Endothelial cell of umbilical vein (primary cell): ENCODE measurements at regions not wholly inside any gene's neighbourhood (a gene's known extent, or its start where the extent isn't known, plus 50 kb on each side); places are given as distances from the start of the nearest gene placed in this dataset.

ENCODE experiments used
- BruUV-seq: library from RNA; stranded (reverse); fragments of 400-500 nt; replicated peaks from 2 replicates; lab custom pipeline; 2021; lab: Mats Ljungman, UMichigan
- CTCF ChIA-PET: fragments of 300-600, 350-600 bp; sonication (Branson Sonifier 250); formaldehyde crosslinking; loops from one replicate; lab custom pipeline; 2021; ENCODE audit warnings: antibody characterized with exemption, inconsistent platforms; lab: Charles Lee
- POLR2A ChIA-PET: fragments of 300-600, 350-600 bp; sonication (Branson Sonifier 250); formaldehyde crosslinking; loops from one replicate; lab custom pipeline; 2021; ENCODE audit warnings: antibody characterized with exemption, inconsistent platforms; lab: Charles Lee
- DNase-seq: peaks from one replicate; pipeline ENCODE4 v3.0.0-alpha.2; 2011; ENCODE audit warnings: low read depth, low spot score
- FAIRE-seq: peaks from 2 replicates; lab custom pipeline; 2011; peaks lifted over from hg19 to GRCh38; lab: Jason Lieb, UNC
- H2AFZ ChIP-seq: 2 replicates; pipeline ENCODE4 v1.6.0; 2012; ENCODE audit warnings: low read depth, low read length, control low read depth, inconsistent platforms
- H3K27ac ChIP-seq: 2 replicates; pipeline ENCODE4 v1.5.1; 2011; ENCODE audit warnings: low read depth, mild to moderate bottlenecking, control low read depth, low read length, moderate library complexity; ENCODE audit not compliant: insufficient read depth
- H3K27me3 ChIP-seq, 2 experiments: 2 replicates each; pipeline versions ENCODE4 v1.6.0 to v1.6.1; 2011; ENCODE audit warnings: low read length in 2 of 2, mixed read lengths in 1 of 2; ENCODE audit not compliant: control insufficient read depth in 2 of 2, insufficient read depth in 2 of 2
- H3K36me3 ChIP-seq, 2 experiments: 2 replicates in 1 of 2; 3 replicates in 1 of 2; pipeline ENCODE4 v1.5.1; 2011; ENCODE audit warnings: low read length in 2 of 2, mild to moderate bottlenecking in 1 of 2, moderate library complexity in 1 of 2; ENCODE audit not compliant: control insufficient read depth in 2 of 2, insufficient read depth in 2 of 2; ENCODE audit errors: extremely low read depth in 1 of 2
- H3K4me1 ChIP-seq: 3 replicates; pipeline ENCODE4 v1.5.1; 2011; ENCODE audit warnings: mild to moderate bottlenecking, low read length; ENCODE audit not compliant: control insufficient read depth, insufficient read depth; ENCODE audit errors: extremely low read depth
- H3K4me2 ChIP-seq: 2 replicates; pipeline ENCODE4 v1.6.1; 2011; ENCODE audit warnings: low read length, control low read depth, mixed read lengths; ENCODE audit not compliant: insufficient read depth
- H3K4me3 ChIP-seq, 3 experiments: fragments of 200-600 bp in 1 of 3; sonication (generic), shearing (Covaris generic) in 1 of 3; replicated peaks in 1 of 3; 2 replicates each; pipeline ENCODE4 v1.5.1; 2011 to 2016; ENCODE audit warnings: control low read depth in 3 of 3, low read length in 3 of 3, mild to moderate bottlenecking in 2 of 3, inconsistent platforms in 1 of 3, low read depth in 1 of 3, moderate library complexity in 1 of 3; ENCODE audit not compliant: insufficient read depth in 1 of 3
- H3K79me2 ChIP-seq: 2 replicates; pipeline ENCODE4 v1.6.0; 2012; ENCODE audit warnings: low read length, inconsistent platforms; ENCODE audit not compliant: control insufficient read depth, insufficient read depth
- H3K9ac ChIP-seq: replicated peaks from 2 replicates; pipeline ENCODE3; 2011; ENCODE audit warnings: low read length, control low read depth; ENCODE audit not compliant: insufficient read depth; ENCODE audit errors: extremely low read depth
- H3K9me1 ChIP-seq: replicated peaks from 3 replicates; pipeline ENCODE4 v1.6.0; 2011; ENCODE audit warnings: mild to moderate bottlenecking, low read length; ENCODE audit not compliant: control insufficient read depth, insufficient read depth; ENCODE audit errors: extremely low read depth
- H3K9me3 ChIP-seq: replicated peaks from 2 replicates; pipeline ENCODE4 v1.5.1; 2012; ENCODE audit warnings: low read length, inconsistent platforms; ENCODE audit not compliant: control insufficient read depth, insufficient read depth
- H4K20me1 ChIP-seq: replicated peaks from 2 replicates; pipeline ENCODE3; 2011; ENCODE audit warnings: mild to moderate bottlenecking, low read length; ENCODE audit not compliant: control insufficient read depth, insufficient read depth; ENCODE audit errors: extremely low read depth
- EZH2 ChIP-seq: IDR thresholded peaks from 2 replicates; pipeline ENCODE4 v1.6.1; 2012; ENCODE audit warnings: borderline replicate concordance, low read depth, mild to moderate bottlenecking, moderate library complexity, low read length, inconsistent platforms; ENCODE audit not compliant: severe bottlenecking
- FOS ChIP-seq: IDR thresholded peaks from 2 replicates; pipeline ENCODE4 v1.6.1; 2011; ENCODE audit warnings: mild to moderate bottlenecking, low read length, moderate library complexity, borderline replicate concordance; ENCODE audit not compliant: insufficient read depth
- GATA2 ChIP-seq: IDR thresholded peaks from 2 replicates; pipeline ENCODE4 v1.7.0; 2011; ENCODE audit warnings: low read depth, mild to moderate bottlenecking, moderate library complexity, mixed read lengths, low read length; ENCODE audit not compliant: insufficient read length, insufficient read depth
- JUN ChIP-seq: IDR thresholded peaks from 2 replicates; pipeline ENCODE4 v1.6.1; 2011; ENCODE audit warnings: borderline replicate concordance, low read depth; ENCODE audit not compliant: insufficient read length, insufficient read depth
- MAX ChIP-seq: IDR thresholded peaks from 2 replicates; pipeline ENCODE4 v1.6.1; 2011; ENCODE audit not compliant: insufficient read depth, insufficient read length
- MYC ChIP-seq: IDR thresholded peaks from one replicate; pipeline ENCODE4 v1.6.1; 2011; ENCODE audit warnings: mild to moderate bottlenecking, low read depth, low read length
- POLR2A ChIP-seq: IDR thresholded peaks from 2 replicates; pipeline ENCODE4 v1.6.1; 2012; ENCODE audit warnings: low read depth, mild to moderate bottlenecking, control low read depth, low read length
- POLR2AphosphoS5 ChIP-seq: IDR thresholded peaks from 2 replicates; pipeline ENCODE4 v1.6.1; 2012; ENCODE audit warnings: low read depth, mild to moderate bottlenecking, control low read depth, low read length, moderate library complexity; ENCODE audit not compliant: insufficient read depth
- dilution Hi-C: fragments of 300-500 bp; cut with MboI; formaldehyde crosslinking; loops from one replicate; pipeline ENCODE4 v1.15.0; 2019; ENCODE audit warnings: low sequenced_read_pairs; ENCODE audit not compliant: extremely low pct_ligation_motif_present
- intact Hi-C: fragments of 100-400 bp; cut with micrococcal nuclease; formaldehyde crosslinking; loops from one replicate; pipeline ENCODE4 v1.10.0; 2022
- TF ChIP-seq, protein P1 (sequence below), 2 donors: IDR thresholded peaks; 1 replicate in 1 of 2; 2 replicates in 1 of 2; pipeline ENCODE4 v1.5.1; 2011; ENCODE audit warnings: low read length in 2 of 2, mild to moderate bottlenecking in 2 of 2, moderate library complexity in 2 of 2, control low read depth in 1 of 2, inconsistent platforms in 1 of 2, low read depth in 1 of 2; ENCODE audit not compliant: insufficient read depth in 1 of 2; ENCODE audit errors: extremely low read depth in 1 of 2

GRCh38 chr3:29168696-29169095 is 112.2 kb upstream of the RBMS3 start:
- Histone ChIP-seq H3K4me1 (peaks cover 17% of the 10 kb centered on the region), H3K9ac (no peak overlapping the region), H3K4me2 (no peak overlapping the region), H3K9me1 (no peaks in the 10 kb centered on the region), H3K79me2 (no peaks in the 10 kb centered on the region), H3K4me3 (no peak overlapping the region), H3K27me3 (no peaks in the 10 kb centered on the region), H3K27ac (no peak overlapping the region), H3K36me3 (no peaks in the 10 kb centered on the region), H2AFZ (no peak overlapping the region), H4K20me1 (no peaks in the 10 kb centered on the region), H3K9me3 (no peaks in the 10 kb centered on the region)
- TF ChIP-seq POLR2A, result no peak
- no peak for TF ChIP-seq MAX
- TF ChIP-seq MYC, result no peak
- no peak for TF ChIP-seq FOS
- TF ChIP-seq, protein P1, sequence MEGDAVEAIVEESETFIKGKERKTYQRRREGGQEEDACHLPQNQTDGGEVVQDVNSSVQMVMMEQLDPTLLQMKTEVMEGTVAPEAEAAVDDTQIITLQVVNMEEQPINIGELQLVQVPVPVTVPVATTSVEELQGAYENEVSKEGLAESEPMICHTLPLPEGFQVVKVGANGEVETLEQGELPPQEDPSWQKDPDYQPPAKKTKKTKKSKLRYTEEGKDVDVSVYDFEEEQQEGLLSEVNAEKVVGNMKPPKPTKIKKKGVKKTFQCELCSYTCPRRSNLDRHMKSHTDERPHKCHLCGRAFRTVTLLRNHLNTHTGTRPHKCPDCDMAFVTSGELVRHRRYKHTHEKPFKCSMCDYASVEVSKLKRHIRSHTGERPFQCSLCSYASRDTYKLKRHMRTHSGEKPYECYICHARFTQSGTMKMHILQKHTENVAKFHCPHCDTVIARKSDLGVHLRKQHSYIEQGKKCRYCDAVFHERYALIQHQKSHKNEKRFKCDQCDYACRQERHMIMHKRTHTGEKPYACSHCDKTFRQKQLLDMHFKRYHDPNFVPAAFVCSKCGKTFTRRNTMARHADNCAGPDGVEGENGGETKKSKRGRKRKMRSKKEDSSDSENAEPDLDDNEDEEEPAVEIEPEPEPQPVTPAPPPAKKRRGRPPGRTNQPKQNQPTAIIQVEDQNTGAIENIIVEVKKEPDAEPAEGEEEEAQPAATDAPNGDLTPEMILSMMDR (IDR thresholded peaks at IDR 0.05; ENCODE audit: extremely low read depth in 1 of 2, insufficient read depth in 1 of 2, low read depth in 1 of 2, low read length in 2 of 2), result no peak
- TF ChIP-seq JUN, result no peak
- TF ChIP-seq EZH2, result no peak
- no peak for TF ChIP-seq POLR2AphosphoS5
- TF ChIP-seq GATA2, result no peak
- FAIRE-seq, result no peak
- dilution Hi-C loops, result no loop called here
- BruUV-seq, result no TSS peak
- ChIA-PET POLR2A (no interaction called here), CTCF (interaction anchor here (1.0 kb wide), 1 partner anchor 20 kb away, joined by 3 read pairs; no protein-coding TSS in a partner anchor)
- intact Hi-C loops, result no loop called here
- no peak for DNase-seq
